ENCODE measurements at regions not wholly inside any gene's neighbourhood (a gene's known extent, or its start where the extent isn't known, plus 50 kb on each side); places are given as distances from the start of the nearest gene placed in this dataset.

DNA sequence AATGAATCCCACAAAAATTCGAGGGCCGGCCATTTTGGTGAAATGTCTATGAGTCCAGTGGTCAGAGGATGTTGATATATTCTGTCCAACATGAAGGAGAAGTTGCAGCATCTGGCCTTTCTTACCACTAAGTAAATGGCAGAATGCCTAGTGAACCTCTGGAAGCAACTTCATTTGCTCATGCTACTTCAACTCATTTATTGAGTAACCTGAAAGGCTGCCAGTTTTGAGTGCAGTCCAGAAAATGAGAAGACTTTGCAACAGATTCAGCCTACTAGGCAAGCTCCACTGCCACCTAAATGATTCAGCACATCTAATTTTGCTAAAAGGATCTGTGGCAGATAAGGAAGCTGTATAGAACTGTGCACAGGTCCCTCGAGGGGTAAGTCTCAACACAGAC is 265.0 kb downstream of the OPA1 start:
- H3K18ac ChIP-seq (ENCODE audit: low read length): no peak overlapping the region
- no CpG with 5 or more reads among the region's 3 CpGs for WGBS (ENCODE audit: extremely low coverage, insufficient coverage, insufficient read length)
- H3K9ac ChIP-seq (ENCODE audit: low read length): no peak overlapping the region
- H3K4me3 ChIP-seq (ENCODE audit: low read depth, low read length): no peak overlapping the region
- no peak overlapping the region for H3K4me2 ChIP-seq (ENCODE audit: low read length)
- no peak overlapping the region for H2AFZ ChIP-seq (ENCODE audit: insufficient read depth, low read length, poor library complexity)
- no peak overlapping the region for H3K4ac ChIP-seq (ENCODE audit: low read depth, low read length)
- H4K12ac ChIP-seq (ENCODE audit: low read depth, low read length): no peak overlapping the region
- H3K36me3 ChIP-seq (ENCODE audit: control insufficient read depth in 1 of 2, insufficient read depth in 2 of 2, low read length in 2 of 2): no peaks in the 10 kb centered on the region
- no peak overlapping the region for H2BK5ac ChIP-seq (ENCODE audit: low read depth, low read length, poor library complexity)
- H3K79me2 ChIP-seq (ENCODE audit: control insufficient read depth, insufficient read depth, low read length, poor library complexity): no peaks in the 10 kb centered on the region
- H2BK120ac ChIP-seq (ENCODE audit: insufficient read depth, low read length, poor library complexity): no peak overlapping the region
- no peak overlapping the region for H4K8ac ChIP-seq (ENCODE audit: low read depth, low read length)
- H3K9me3 ChIP-seq (ENCODE audit: insufficient read depth, low read depth, low read length): no peaks in the 10 kb centered on the region
- H3K14ac ChIP-seq (ENCODE audit: low read length): no peak overlapping the region
- H4K91ac ChIP-seq (ENCODE audit: low read depth, low read length): no peak overlapping the region
- H2AK5ac ChIP-seq (ENCODE audit: low read length): no peak overlapping the region
- DNase-seq: no peak
- no peak overlapping the region for H2BK12ac ChIP-seq (ENCODE audit: low read length)
- no peak overlapping the region for H3K23ac ChIP-seq (ENCODE audit: low read length)
- H3K79me1 ChIP-seq (ENCODE audit: low read length): peaks cover 2% of the 10 kb centered on the region
- no peak overlapping the region for H3K27ac ChIP-seq (ENCODE audit: low read depth, low read length)
- H3K4me1 ChIP-seq (ENCODE audit: control insufficient read depth in 1 of 2, insufficient read depth in 2 of 2, low read length in 2 of 2): peaks cover 7 to 10% of the 10 kb centered on the region in 2 experiments
- H3K27me3 ChIP-seq (ENCODE audit: insufficient read depth, low read length): no peaks in the 10 kb centered on the region

DNA sequence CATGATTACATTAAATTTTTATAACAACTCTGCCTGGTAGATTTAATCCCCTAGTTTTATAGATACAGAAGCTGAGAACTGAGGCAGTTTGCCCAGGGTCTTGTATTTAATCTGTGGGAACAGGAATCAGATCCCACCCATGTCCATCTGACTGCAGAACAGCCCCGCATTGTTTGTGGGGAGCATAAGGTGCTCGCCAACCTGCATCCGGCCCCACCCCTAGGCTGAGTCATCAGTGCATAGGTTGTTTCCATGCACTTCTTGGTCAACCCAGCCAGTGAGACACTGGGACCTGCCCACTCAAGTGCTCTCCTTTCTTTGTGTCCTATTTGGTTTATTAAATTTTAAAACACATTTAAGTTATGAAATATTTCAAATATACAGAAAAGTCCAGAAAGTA is 266.2 kb downstream of the OPA1 start:
- no peak overlapping the region for H3K4me3 ChIP-seq (ENCODE audit: low read depth, low read length)
- no peak overlapping the region for H3K18ac ChIP-seq (ENCODE audit: low read length)
- no peak overlapping the region for H2BK12ac ChIP-seq (ENCODE audit: low read length)
- no peaks in the 10 kb centered on the region for H3K79me1 ChIP-seq (ENCODE audit: low read length)
- H3K27ac ChIP-seq (ENCODE audit: low read depth, low read length): no peak overlapping the region
- no peaks in the 10 kb centered on the region for H3K9me3 ChIP-seq (ENCODE audit: insufficient read depth, low read depth, low read length)
- WGBS (ENCODE audit: extremely low coverage, insufficient coverage, insufficient read length): no CpG with 5 or more reads among the region's 3 CpGs
- no peaks in the 10 kb centered on the region for H3K36me3 ChIP-seq (ENCODE audit: control insufficient read depth in 1 of 2, insufficient read depth in 2 of 2, low read length in 2 of 2)
- H2AFZ ChIP-seq (ENCODE audit: insufficient read depth, low read length, poor library complexity): no peak overlapping the region
- no peak for DNase-seq
- no peak overlapping the region for H3K23ac ChIP-seq (ENCODE audit: low read length)
- H2AK5ac ChIP-seq (ENCODE audit: low read length): no peak overlapping the region
- no peak overlapping the region for H4K12ac ChIP-seq (ENCODE audit: low read depth, low read length)
- H3K9ac ChIP-seq (ENCODE audit: low read length): no peak overlapping the region
- no peaks in the 10 kb centered on the region for H3K79me2 ChIP-seq (ENCODE audit: control insufficient read depth, insufficient read depth, low read length, poor library complexity)
- H4K91ac ChIP-seq (ENCODE audit: low read depth, low read length): no peak overlapping the region
- peaks cover 5 to 10% of the 10 kb centered on the region in 2 experiments for H3K4me1 ChIP-seq (ENCODE audit: control insufficient read depth in 1 of 2, insufficient read depth in 2 of 2, low read length in 2 of 2)
- H2BK120ac ChIP-seq (ENCODE audit: insufficient read depth, low read length, poor library complexity): no peak overlapping the region
- H3K4ac ChIP-seq (ENCODE audit: low read depth, low read length): no peak overlapping the region
- H3K27me3 ChIP-seq (ENCODE audit: insufficient read depth, low read length): no peaks in the 10 kb centered on the region
- H3K14ac ChIP-seq (ENCODE audit: low read length): no peak overlapping the region
- no peak overlapping the region for H2BK5ac ChIP-seq (ENCODE audit: low read depth, low read length, poor library complexity)
- H4K8ac ChIP-seq (ENCODE audit: low read depth, low read length): no peak overlapping the region
- H3K4me2 ChIP-seq (ENCODE audit: low read length): no peak overlapping the region

DNA sequence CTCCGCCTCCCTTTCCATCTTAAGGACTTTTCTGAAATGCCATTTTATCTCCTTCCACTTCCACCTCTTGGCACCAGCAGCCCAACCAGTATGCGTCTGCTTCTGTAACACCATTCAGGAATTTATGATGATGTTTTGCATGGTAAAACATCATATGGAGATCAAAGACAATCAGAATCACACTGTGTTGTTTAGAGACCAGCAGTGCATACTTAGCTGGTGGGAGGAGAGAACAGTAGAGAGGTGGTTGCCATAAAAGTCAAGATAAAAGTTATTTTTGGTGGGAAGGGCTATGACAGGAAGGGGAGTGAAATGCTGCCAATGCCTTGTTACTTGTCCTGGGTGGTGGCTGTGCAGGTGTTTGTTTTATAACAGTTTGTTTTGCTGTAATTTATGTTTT is 268.0 kb downstream of the OPA1 start:
- no peak overlapping the region for H2BK5ac ChIP-seq (ENCODE audit: low read depth, low read length, poor library complexity)

DNA sequence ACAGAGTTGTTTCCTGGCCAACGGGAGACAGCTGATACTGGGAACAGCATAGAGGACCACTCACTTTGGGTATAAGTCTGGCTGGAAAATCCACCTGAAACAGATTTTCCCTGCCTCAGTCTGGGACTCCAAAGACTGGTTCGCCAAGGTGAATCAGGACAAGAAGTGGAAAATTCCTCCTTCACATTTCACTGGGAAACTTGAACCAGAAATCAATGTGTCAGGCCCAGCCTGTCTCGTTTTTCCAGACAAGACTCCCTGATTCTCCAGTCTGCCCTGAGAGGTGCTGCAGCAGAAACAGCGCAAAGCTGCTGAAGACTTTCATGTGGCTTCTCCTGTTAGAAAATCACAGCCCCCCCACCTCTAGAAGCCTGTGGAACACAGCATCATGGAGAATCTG is 269.8 kb downstream of the OPA1 start:
- Histone ChIP-seq H3K23ac (ENCODE audit: low read length) (no peak overlapping the region), H3K9me3 (ENCODE audit: insufficient read depth, low read depth, low read length) (no peaks in the 10 kb centered on the region), H4K8ac (ENCODE audit: low read depth, low read length) (no peak overlapping the region), H2BK12ac (ENCODE audit: low read length) (no peak overlapping the region), H3K27ac (ENCODE audit: low read depth, low read length) (no peak overlapping the region), H3K79me1 (ENCODE audit: low read length) (no peaks in the 10 kb centered on the region), H3K18ac (ENCODE audit: low read length) (no peak overlapping the region), H3K4me1 (ENCODE audit: control insufficient read depth in 1 of 2, insufficient read depth in 2 of 2, low read length in 2 of 2) (peaks cover 5 to 10% of the 10 kb centered on the region in 2 experiments), H3K79me2 (ENCODE audit: control insufficient read depth, insufficient read depth, low read length, poor library complexity) (no peaks in the 10 kb centered on the region), H3K36me3 (ENCODE audit: control insufficient read depth in 1 of 2, insufficient read depth in 2 of 2, low read length in 2 of 2) (no peaks in the 10 kb centered on the region), H3K9ac (ENCODE audit: low read length) (no peak overlapping the region), H3K4me2 (ENCODE audit: low read length) (no peak overlapping the region), H3K14ac (ENCODE audit: low read length) (no peak overlapping the region), H2AFZ (ENCODE audit: insufficient read depth, low read length, poor library complexity) (no peak overlapping the region), H4K12ac (ENCODE audit: low read depth, low read length) (no peak overlapping the region), H2AK5ac (ENCODE audit: low read length) (no peak overlapping the region), H2BK5ac (ENCODE audit: low read depth, low read length, poor library complexity) (no peak overlapping the region), H4K91ac (ENCODE audit: low read depth, low read length) (no peak overlapping the region), H3K27me3 (ENCODE audit: insufficient read depth, low read length) (no peaks in the 10 kb centered on the region), H3K4me3 (ENCODE audit: low read depth, low read length) (no peak overlapping the region), H3K4ac (ENCODE audit: low read depth, low read length) (no peak overlapping the region), H2BK120ac (ENCODE audit: insufficient read depth, low read length, poor library complexity) (no peak overlapping the region)
- WGBS (ENCODE audit: extremely low coverage, insufficient coverage, insufficient read length): no CpG with 5 or more reads among the region's 4 CpGs
- DNase-seq: no peak

More for the DNA sequence above, 268.0 kb downstream of the OPA1 start:
- Histone ChIP-seq H4K8ac (ENCODE audit: low read depth, low read length) (no peak overlapping the region), H2BK120ac (ENCODE audit: insufficient read depth, low read length, poor library complexity) (no peak overlapping the region), H3K14ac (ENCODE audit: low read length) (no peak overlapping the region), H3K23ac (ENCODE audit: low read length) (no peak overlapping the region), H3K4me2 (ENCODE audit: low read length) (no peak overlapping the region), H3K18ac (ENCODE audit: low read length) (no peak overlapping the region), H3K9me3 (ENCODE audit: insufficient read depth, low read depth, low read length) (no peaks in the 10 kb centered on the region), H4K91ac (ENCODE audit: low read depth, low read length) (no peak overlapping the region), H3K27me3 (ENCODE audit: insufficient read depth, low read length) (no peaks in the 10 kb centered on the region), H4K12ac (ENCODE audit: low read depth, low read length) (no peak overlapping the region), H3K79me2 (ENCODE audit: control insufficient read depth, insufficient read depth, low read length, poor library complexity) (no peaks in the 10 kb centered on the region), H3K4me1 (ENCODE audit: control insufficient read depth in 1 of 2, insufficient read depth in 2 of 2, low read length in 2 of 2) (peaks cover 5 to 10% of the 10 kb centered on the region in 2 experiments), H3K79me1 (ENCODE audit: low read length) (no peaks in the 10 kb centered on the region), H3K9ac (ENCODE audit: low read length) (no peak overlapping the region), H2AK5ac (ENCODE audit: low read length) (no peak overlapping the region), H3K27ac (ENCODE audit: low read depth, low read length) (no peak overlapping the region), H3K36me3 (ENCODE audit: control insufficient read depth in 1 of 2, insufficient read depth in 2 of 2, low read length in 2 of 2) (no peaks in the 10 kb centered on the region), H3K4ac (ENCODE audit: low read depth, low read length) (no peak overlapping the region), H2AFZ (ENCODE audit: insufficient read depth, low read length, poor library complexity) (no peak overlapping the region), H3K4me3 (ENCODE audit: low read depth, low read length) (no peak overlapping the region), H2BK12ac (ENCODE audit: low read length) (no peak overlapping the region)
- WGBS (ENCODE audit: extremely low coverage, insufficient coverage, insufficient read length): no CpG with 5 or more reads among the region's 2 CpGs
- no peak for DNase-seq
